ENCODE measurements at regions not wholly inside any gene's neighbourhood (a gene's known extent, or its start where the extent isn't known, plus 50 kb on each side); places are given as distances from the start of the nearest gene placed in this dataset.

DNA sequence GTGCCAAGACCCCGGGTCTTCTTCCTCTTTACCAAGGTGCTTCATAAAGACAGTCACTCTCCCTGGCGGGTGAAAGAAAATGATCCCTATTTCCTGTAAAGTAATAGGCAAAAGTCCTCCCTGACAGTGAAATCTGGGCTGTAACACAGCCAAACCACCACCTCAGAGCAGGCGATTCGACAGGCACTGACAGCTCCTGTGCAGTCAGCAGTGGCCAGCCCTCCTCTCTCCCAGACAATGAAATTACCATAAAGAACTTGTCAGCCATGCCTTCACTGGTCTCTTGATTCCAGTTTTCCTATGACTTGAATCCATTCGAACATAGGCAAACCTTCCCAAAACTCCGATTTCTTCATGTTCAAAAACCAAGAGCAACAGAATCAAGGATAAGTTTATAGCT is 492.2 kb upstream of the DAB1 start:
- TF ChIP-seq MAX (IDR thresholded peaks at IDR 0.05) = no peak
- no peak for TF ChIP-seq TAF1 (IDR thresholded peaks at IDR 0.05; ENCODE audit: low read depth)
- no peak for TF ChIP-seq EGR1 (IDR thresholded peaks at IDR 0.05)
- no peak for TF ChIP-seq EP300 (IDR thresholded peaks at IDR 0.05; ENCODE audit: borderline replicate concordance)
- TF ChIP-seq YY1 (IDR thresholded peaks at IDR 0.05; ENCODE audit: low read depth) = no peak

Data from Ishikawa (cell line).